ENCODE measurements at regions not wholly inside any gene's neighbourhood (a gene's known extent, or its start where the extent isn't known, plus 50 kb on each side); places are given as distances from the start of the nearest gene placed in this dataset.

- no peak for DNase-seq (ENCODE audit: low spot score)
- ChIA-PET CTCF (no interaction called here), POLR2A (ENCODE audit: low non-redundant PET) (no interaction called here)
- Histone ChIP-seq H3K4me1 (ENCODE audit: insufficient read depth, low read length, poor library complexity, severe bottlenecking) (peaks cover 87% of the 10 kb centered on the region), H3K4me3 (ENCODE audit: low read depth, low read length, poor library complexity, severe bottlenecking) (no peak overlapping the region), H3K36me3 (ENCODE audit: insufficient read depth, low read length, poor library complexity, severe bottlenecking) (peaks cover 62% of the 10 kb centered on the region), H3K27me3 (replicated peaks; ENCODE audit: insufficient read depth, low read depth, low read length, poor library complexity) (no peaks in the 10 kb centered on the region), H3K9me3 (ENCODE audit: low read depth, low read length, poor library complexity, severe bottlenecking) (peaks cover 11% of the 10 kb centered on the region), H3K27ac (ENCODE audit: low read depth, low read length, poor library complexity, severe bottlenecking) (peak overlapping the region; percentile 59)
- intact Hi-C loops (cut with micrococcal nuclease; ENCODE audit: unreplicated experiment) = loop anchor here (10.0 kb wide), 1 partner anchor 752 kb away; no protein-coding TSS in a partner anchor
- no peak for TF ChIP-seq EZH2 (IDR thresholded peaks at IDR 0.05; ENCODE audit: borderline replicate concordance, low read depth, low read length, poor library complexity, severe bottlenecking)
- TF ChIP-seq, protein P1, sequence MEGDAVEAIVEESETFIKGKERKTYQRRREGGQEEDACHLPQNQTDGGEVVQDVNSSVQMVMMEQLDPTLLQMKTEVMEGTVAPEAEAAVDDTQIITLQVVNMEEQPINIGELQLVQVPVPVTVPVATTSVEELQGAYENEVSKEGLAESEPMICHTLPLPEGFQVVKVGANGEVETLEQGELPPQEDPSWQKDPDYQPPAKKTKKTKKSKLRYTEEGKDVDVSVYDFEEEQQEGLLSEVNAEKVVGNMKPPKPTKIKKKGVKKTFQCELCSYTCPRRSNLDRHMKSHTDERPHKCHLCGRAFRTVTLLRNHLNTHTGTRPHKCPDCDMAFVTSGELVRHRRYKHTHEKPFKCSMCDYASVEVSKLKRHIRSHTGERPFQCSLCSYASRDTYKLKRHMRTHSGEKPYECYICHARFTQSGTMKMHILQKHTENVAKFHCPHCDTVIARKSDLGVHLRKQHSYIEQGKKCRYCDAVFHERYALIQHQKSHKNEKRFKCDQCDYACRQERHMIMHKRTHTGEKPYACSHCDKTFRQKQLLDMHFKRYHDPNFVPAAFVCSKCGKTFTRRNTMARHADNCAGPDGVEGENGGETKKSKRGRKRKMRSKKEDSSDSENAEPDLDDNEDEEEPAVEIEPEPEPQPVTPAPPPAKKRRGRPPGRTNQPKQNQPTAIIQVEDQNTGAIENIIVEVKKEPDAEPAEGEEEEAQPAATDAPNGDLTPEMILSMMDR (conservative IDR thresholded peaks at IDR 0.05; ENCODE audit: low read depth, low read length) = no peak
- BruUV-seq (replicated peaks) = no TSS peak
Observed at GRCh38 chr7:130902755-130903357, 168.8 kb upstream of the KLF14 start.

GRCh38 chr7:130903358-130903974 is 169.5 kb upstream of the KLF14 start:
- peak overlapping the region; percentile 59 for H3K27ac ChIP-seq (ENCODE audit: low read depth, low read length, poor library complexity, severe bottlenecking)
- TSS peak; percentile 2 for BruUV-seq (replicated peaks)
- peaks cover 84% of the 10 kb centered on the region for H3K4me1 ChIP-seq (ENCODE audit: insufficient read depth, low read length, poor library complexity, severe bottlenecking)
- no peaks in the 10 kb centered on the region for H3K27me3 ChIP-seq (replicated peaks; ENCODE audit: insufficient read depth, low read depth, low read length, poor library complexity)
- CTCF ChIA-PET = no interaction called here
- H3K9me3 ChIP-seq (ENCODE audit: low read depth, low read length, poor library complexity, severe bottlenecking) = peaks cover 11% of the 10 kb centered on the region
- no peak for DNase-seq (ENCODE audit: low spot score)
- TF ChIP-seq, protein P1 (conservative IDR thresholded peaks at IDR 0.05; ENCODE audit: low read depth, low read length) = no peak
- TF ChIP-seq EZH2 (IDR thresholded peaks at IDR 0.05; ENCODE audit: borderline replicate concordance, low read depth, low read length, poor library complexity, severe bottlenecking) = no peak
- H3K4me3 ChIP-seq (ENCODE audit: low read depth, low read length, poor library complexity, severe bottlenecking) = no peak overlapping the region
- intact Hi-C loops (cut with micrococcal nuclease; ENCODE audit: unreplicated experiment) = loop anchor here (10.0 kb wide), 1 partner anchor 751 kb away; no protein-coding TSS in a partner anchor
- POLR2A ChIA-PET (ENCODE audit: low non-redundant PET) = interaction anchor here (0.7 kb wide), 1 partner anchor 57 kb away, joined by 4 read pairs; no protein-coding TSS in a partner anchor
- peaks cover 58% of the 10 kb centered on the region for H3K36me3 ChIP-seq (ENCODE audit: insufficient read depth, low read length, poor library complexity, severe bottlenecking)

DNA sequence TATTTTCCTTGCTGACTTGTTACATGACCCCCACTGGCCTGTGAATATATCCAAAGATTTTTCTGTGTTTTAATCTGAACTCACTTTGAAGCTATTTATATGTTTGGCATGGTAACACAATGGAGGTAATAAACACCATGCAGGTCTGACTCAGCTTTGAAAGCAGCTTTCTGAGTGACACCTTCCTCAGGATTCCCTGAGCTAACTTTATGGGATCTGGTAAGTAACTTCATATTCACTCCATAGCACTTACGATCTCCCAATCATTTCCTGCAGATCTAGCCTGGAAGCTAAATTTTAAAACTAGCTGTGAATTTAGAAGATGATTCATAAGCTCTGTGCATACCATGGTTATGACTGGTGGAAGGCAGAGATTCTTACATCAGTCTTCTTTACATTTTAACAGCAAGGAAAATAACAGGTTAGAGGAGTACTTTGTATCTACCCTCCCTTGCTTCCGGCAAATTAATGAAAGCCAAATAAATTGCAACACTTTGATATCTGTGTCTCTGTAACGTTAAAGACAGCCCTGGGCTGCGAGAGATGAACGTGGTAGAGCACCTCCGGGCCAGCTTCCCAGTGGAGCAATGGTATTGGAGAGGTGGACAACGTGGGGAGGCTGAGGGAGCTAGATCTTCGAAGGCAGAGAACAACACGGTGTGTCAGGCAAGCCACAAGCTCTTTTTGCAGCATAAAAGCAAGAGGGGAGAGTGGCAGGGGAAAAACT is 170.2 kb upstream of the KLF14 start:
- Histone ChIP-seq H3K4me3 (ENCODE audit: low read depth, low read length, poor library complexity, severe bottlenecking) (peak overlapping the region; percentile 2), H3K9me3 (ENCODE audit: low read depth, low read length, poor library complexity, severe bottlenecking) (peaks cover 7% of the 10 kb centered on the region), H3K4me1 (ENCODE audit: insufficient read depth, low read length, poor library complexity, severe bottlenecking) (peaks cover 91% of the 10 kb centered on the region), H3K36me3 (ENCODE audit: insufficient read depth, low read length, poor library complexity, severe bottlenecking) (peaks cover 57% of the 10 kb centered on the region), H3K27ac (ENCODE audit: low read depth, low read length, poor library complexity, severe bottlenecking) (peak overlapping the region; percentile 59), H3K27me3 (replicated peaks; ENCODE audit: insufficient read depth, low read depth, low read length, poor library complexity) (no peaks in the 10 kb centered on the region)
- POLR2A ChIA-PET (ENCODE audit: low non-redundant PET) = interaction anchor here (0.5 to 0.7 kb wide), 7 partner anchors 10 to 829 kb away, joined by 4 to 23 read pairs (median 8); no protein-coding TSS in a partner anchor
- TF ChIP-seq, protein P1 (conservative IDR thresholded peaks at IDR 0.05; ENCODE audit: low read depth, low read length) = no peak
- TF ChIP-seq EZH2 (IDR thresholded peaks at IDR 0.05; ENCODE audit: borderline replicate concordance, low read depth, low read length, poor library complexity, severe bottlenecking) = no peak
- peak; percentile 80 for DNase-seq (ENCODE audit: low spot score)
- intact Hi-C loops (cut with micrococcal nuclease; ENCODE audit: unreplicated experiment) = loop anchor here (10.0 kb wide), 1 partner anchor 751 kb away; no protein-coding TSS in a partner anchor
- CTCF ChIA-PET = no interaction called here
- no TSS peak for BruUV-seq (replicated peaks)

All from A673 (cell line).